ENCODE measurements at regions not wholly inside any gene's neighbourhood (a gene's known extent, or its start where the extent isn't known, plus 50 kb on each side); places are given as distances from the start of the nearest gene placed in this dataset.
A peak's percentile ranks its signal among the peaks of the same experiment; 100 is the strongest.

DNA sequence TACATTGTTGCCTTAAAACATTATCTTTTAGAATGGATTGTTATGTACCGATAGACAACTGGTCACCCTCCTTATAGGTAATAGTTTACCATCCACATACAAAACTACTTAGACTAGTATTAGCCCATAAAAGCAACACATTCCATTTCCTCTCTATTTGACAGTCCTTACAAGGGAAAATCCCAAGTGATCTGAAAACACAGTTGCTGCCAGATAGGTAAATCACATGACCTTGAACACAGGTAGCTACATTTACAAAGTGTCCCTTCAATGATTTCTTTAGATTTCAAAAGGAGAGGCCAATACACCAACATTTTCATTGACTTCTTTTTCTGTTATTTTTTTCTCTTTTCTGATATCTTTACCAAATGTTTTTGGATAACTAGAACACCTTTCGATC, 102.9 kb upstream of the SMYD2 start:
- Histone ChIP-seq H3K36me3 (no peaks in the 10 kb centered on the region), H3K4me3 (no peak overlapping the region), H3K27ac (no peak overlapping the region), H3K4me1 (no peaks in the 10 kb centered on the region), H3K27me3 (no peaks in the 10 kb centered on the region), H3K9me3 (no peaks in the 10 kb centered on the region)
- no peak for DNase-seq
- intact Hi-C loops (cut with DNase I; ENCODE audit: low total_unique reads) = no loop called here
- TF ChIP-seq CTCF (IDR thresholded peaks at IDR 0.05) = no peak

DNA sequence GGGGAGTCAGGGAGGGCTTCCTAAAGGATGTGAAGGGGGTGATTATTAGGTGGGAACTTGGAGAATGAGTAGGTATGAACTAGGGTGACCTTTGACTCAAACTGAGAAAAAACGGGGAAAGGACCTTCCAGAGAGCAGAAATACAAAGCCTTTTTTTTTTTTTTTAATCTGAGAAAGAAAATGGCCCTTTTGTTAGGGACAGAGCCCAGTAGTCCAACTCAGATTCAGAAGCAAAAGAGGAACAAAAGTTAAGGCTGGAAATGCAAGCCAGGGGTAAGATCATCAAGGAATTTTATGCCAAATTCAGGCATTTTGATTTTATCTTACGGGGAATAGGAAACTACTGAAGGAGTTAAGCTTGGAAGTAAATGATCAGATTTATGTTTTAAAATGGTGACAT, 96.0 kb upstream of the SMYD2 start:
- no peak for DNase-seq
- H3K27me3 ChIP-seq = peaks cover 0 to 32% of the 10 kb centered on the region in 2 donors
- TF ChIP-seq CTCF (IDR thresholded peaks at IDR 0.05) = no peak
- H3K9me3 ChIP-seq = no peaks in the 10 kb centered on the region
- peaks cover 0 to 7% (median 0%) of the 10 kb centered on the region in 4 donors for H3K4me1 ChIP-seq
- no peak overlapping the region for H3K4me3 ChIP-seq
- no peak overlapping the region for H3K27ac ChIP-seq
- intact Hi-C loops (cut with DNase I; ENCODE audit: low total_unique reads) = no loop called here
- H3K36me3 ChIP-seq = no peaks in the 10 kb centered on the region

DNA sequence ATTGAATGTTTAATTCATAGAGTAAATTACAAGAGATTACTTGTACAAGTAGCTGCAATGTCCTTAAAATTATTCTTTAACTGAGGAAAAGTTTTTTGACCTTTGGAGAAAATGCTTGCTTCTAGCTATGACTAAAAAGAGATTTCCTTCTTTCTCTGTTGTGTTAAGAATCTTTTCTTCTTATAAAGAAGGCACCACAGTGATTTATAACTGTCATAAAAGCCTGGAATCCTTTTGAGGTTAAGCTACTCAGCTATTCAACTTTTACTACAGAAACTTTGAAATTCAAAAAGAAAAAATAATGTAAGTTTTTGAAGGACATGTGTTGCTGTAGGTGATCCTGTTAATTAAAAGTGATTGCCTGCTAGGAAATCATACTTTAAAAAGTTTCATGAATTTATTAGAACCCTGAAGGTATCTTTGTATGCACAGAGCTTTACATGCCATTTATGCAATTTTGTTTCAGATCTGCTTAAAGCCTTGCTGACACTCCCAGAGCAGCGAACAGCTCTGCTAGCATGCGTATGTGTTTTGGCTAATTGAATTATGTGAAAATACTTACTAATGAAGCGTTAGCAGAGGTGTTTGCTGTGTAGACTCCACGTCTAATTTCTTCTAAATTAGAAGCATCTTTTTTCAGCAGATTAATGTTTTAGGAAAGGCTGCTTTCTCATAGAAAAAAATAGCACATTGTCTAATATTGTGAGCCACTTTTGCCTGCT, 94.7 kb upstream of the SMYD2 start:
- no peak for TF ChIP-seq CTCF (IDR thresholded peaks at IDR 0.05)
- H3K9me3 ChIP-seq = no peaks in the 10 kb centered on the region
- no peaks in the 10 kb centered on the region for H3K36me3 ChIP-seq
- H3K27ac ChIP-seq = no peak overlapping the region
- no peak overlapping the region for H3K4me3 ChIP-seq
- intact Hi-C loops (cut with DNase I; ENCODE audit: low total_unique reads) = no loop called here
- H3K27me3 ChIP-seq = peaks cover 0 to 32% of the 10 kb centered on the region in 2 donors
- H3K4me1 ChIP-seq = peaks cover 0 to 7% (median 0%) of the 10 kb centered on the region in 4 donors
- DNase-seq = no peak

DNA sequence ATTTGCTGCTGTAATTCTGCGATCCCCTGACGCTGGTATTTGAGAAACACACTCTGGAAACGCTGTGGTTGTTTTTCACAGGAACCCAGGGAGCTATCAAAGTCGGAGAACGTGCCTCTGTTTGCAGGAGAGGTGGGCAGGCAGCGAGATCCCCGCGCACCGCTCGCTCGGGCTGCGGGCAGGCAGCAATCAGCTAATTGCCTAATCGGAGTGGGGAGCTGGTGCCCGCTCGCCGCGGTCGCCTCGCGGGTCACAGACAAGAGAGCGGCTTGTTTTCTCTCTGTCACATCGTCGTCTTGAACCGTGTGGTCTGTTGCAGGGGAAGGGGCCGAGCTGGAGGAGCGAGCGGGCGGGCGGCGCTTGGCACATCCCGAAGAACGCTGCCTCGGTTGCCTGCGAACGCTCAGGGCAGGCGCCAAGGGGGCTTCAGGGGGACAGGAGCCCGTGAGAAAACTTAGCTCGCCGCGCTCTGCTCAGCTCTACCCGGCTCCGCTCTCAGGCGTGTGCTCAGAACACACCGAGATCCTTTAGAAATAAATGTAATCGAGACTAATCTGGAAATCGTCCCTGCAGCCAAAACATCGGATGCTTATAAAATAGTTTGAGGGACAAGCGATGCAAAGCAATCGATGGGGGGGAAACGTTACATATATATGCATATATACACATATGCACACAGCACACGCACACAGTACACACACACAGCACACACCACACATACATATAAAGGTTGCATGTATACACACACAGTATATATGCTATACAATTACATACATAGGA, 93.6 kb upstream of the SMYD2 start:
- H3K9me3 ChIP-seq = no peaks in the 10 kb centered on the region
- peaks cover 0 to 32% of the 10 kb centered on the region in 2 donors for H3K27me3 ChIP-seq
- H3K27ac ChIP-seq = no peak overlapping the region
- peaks cover 0 to 7% (median 0%) of the 10 kb centered on the region in 4 donors for H3K4me1 ChIP-seq
- no peak for TF ChIP-seq CTCF (IDR thresholded peaks at IDR 0.05)
- no peak for DNase-seq
- H3K4me3 ChIP-seq = peak overlapping the region; percentile 12
- H3K36me3 ChIP-seq = no peaks in the 10 kb centered on the region
- intact Hi-C loops (cut with DNase I; ENCODE audit: low total_unique reads) = no loop called here

DNA sequence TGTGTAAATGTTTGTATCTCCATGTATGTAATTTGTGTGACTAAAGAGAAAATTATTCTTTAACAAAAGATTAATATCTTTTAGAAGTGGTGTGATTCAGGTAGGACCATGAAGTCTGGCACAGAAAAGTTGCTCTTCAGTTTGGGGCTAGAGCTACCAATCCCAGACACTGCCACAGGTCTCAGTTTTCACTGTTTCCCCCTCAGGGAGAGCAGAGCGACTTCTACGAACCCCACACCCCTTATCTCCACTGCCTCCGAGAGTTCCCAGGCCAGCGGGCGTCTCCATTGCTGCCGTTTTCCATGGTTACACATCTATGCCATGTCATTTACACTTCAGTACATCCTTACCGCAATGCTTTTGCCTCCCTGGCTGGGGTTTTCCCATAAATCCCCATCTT, 93.0 kb upstream of the SMYD2 start:
- H3K4me3 ChIP-seq = no peak overlapping the region
- peaks cover 0 to 7% (median 0%) of the 10 kb centered on the region in 4 donors for H3K4me1 ChIP-seq
- no peaks in the 10 kb centered on the region for H3K36me3 ChIP-seq
- DNase-seq = no peak
- TF ChIP-seq CTCF (IDR thresholded peaks at IDR 0.05) = no peak
- no peaks in the 10 kb centered on the region for H3K9me3 ChIP-seq
- peaks cover 0 to 32% of the 10 kb centered on the region in 2 donors for H3K27me3 ChIP-seq
- no peak overlapping the region for H3K27ac ChIP-seq
- intact Hi-C loops (cut with DNase I; ENCODE audit: low total_unique reads) = no loop called here
